Upper lobe of left lung (tissue), 4 donors: ENCODE measurements at regions not wholly inside any gene's neighbourhood (a gene's known extent, or its start where the extent isn't known, plus 50 kb on each side); places are given as distances from the start of the nearest gene placed in this dataset.

Source experiments
- EP300 ChIP-seq, 4 donors: sonication (generic); formaldehyde crosslinking; IDR thresholded peaks; one replicate each; pipeline ENCODE4 v1.5.1; 2017; ENCODE audit warnings: antibody characterized with exemption in 4 of 4, control low read depth in 2 of 4
- POLR2A ChIP-seq, 4 donors: fragments of 450-650 bp; IDR thresholded peaks; one replicate each; pipeline ENCODE4 v1.5.1; 2016 to 2017; ENCODE audit warnings: antibody characterized with exemption in 4 of 4, mild to moderate bottlenecking in 2 of 4
- POLR2AphosphoS5 ChIP-seq, 2 donors: sonication (generic); formaldehyde crosslinking; IDR thresholded peaks; one replicate each; pipeline ENCODE4 v1.5.1; 2017; ENCODE audit warnings: antibody characterized with exemption in 2 of 2
- TF ChIP-seq, protein P1 (sequence below), 6 experiments: fragments of 450-650 bp in 4 of 6; fragments of 200-600 bp in 2 of 6; sonication (generic) in 2 of 6; IDR thresholded peaks; one replicate each; pipeline ENCODE4 v1.5.1; 2016 to 2019; ENCODE audit warnings: antibody characterized with exemption in 6 of 6

DNA sequence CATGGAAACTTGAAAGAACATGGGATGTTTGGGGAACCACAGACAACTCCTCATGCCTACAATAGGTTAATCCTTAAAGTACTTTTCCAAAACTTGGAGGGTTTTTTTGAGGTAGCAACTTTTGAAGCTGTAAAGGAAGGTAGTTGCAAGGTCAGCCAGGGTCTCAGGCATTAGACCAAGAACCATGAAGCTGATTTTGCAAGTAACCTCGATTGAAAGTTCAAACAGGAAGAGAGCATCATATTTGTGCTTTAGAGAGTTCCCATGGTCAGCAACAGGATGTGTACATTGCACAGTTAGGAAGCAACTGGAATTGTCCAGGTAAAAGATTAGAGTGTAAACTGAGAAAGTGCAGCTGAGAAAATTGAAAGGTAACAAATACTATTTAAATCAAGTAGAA lies 199.8 kb upstream of the NR2F2 start:
- TF ChIP-seq, protein P1, sequence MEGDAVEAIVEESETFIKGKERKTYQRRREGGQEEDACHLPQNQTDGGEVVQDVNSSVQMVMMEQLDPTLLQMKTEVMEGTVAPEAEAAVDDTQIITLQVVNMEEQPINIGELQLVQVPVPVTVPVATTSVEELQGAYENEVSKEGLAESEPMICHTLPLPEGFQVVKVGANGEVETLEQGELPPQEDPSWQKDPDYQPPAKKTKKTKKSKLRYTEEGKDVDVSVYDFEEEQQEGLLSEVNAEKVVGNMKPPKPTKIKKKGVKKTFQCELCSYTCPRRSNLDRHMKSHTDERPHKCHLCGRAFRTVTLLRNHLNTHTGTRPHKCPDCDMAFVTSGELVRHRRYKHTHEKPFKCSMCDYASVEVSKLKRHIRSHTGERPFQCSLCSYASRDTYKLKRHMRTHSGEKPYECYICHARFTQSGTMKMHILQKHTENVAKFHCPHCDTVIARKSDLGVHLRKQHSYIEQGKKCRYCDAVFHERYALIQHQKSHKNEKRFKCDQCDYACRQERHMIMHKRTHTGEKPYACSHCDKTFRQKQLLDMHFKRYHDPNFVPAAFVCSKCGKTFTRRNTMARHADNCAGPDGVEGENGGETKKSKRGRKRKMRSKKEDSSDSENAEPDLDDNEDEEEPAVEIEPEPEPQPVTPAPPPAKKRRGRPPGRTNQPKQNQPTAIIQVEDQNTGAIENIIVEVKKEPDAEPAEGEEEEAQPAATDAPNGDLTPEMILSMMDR (IDR thresholded peaks at IDR 0.05): no peak
- TF ChIP-seq POLR2AphosphoS5 (IDR thresholded peaks at IDR 0.05) (no peak), POLR2A (IDR thresholded peaks at IDR 0.05) (no peak), EP300 (IDR thresholded peaks at IDR 0.05) (no peak)
